NB4 (cell line): ENCODE measurements at regions not wholly inside any gene's neighbourhood (a gene's known extent, or its start where the extent isn't known, plus 50 kb on each side); places are given as distances from the start of the nearest gene placed in this dataset.

Experiments
- CTCF ChIP-seq: IDR thresholded peaks from one replicate; pipeline ENCODE4 v1.5.1; 2012; ENCODE audit warnings: low read depth, low read length
- MYC ChIP-seq: IDR thresholded peaks from 2 replicates; pipeline ENCODE4 v1.6.1; 2011; ENCODE audit warnings: low read depth, low read length
- POLR2A ChIP-seq: IDR thresholded peaks from 2 replicates; pipeline ENCODE4 v1.6.1; 2011; ENCODE audit warnings: mild to moderate bottlenecking; ENCODE audit not compliant: insufficient read length; ENCODE audit errors: extremely low read depth
- TF ChIP-seq, protein P1 (sequence below): IDR thresholded peaks from 2 replicates; pipeline ENCODE4 v1.6.1; 2011; ENCODE audit warnings: low read depth, low read length

GRCh38 chr16:51271156-51271701, 120.2 kb upstream of the SALL1 start:
- no peak for TF ChIP-seq CTCF
- TF ChIP-seq POLR2A = no peak
- TF ChIP-seq, protein P1, sequence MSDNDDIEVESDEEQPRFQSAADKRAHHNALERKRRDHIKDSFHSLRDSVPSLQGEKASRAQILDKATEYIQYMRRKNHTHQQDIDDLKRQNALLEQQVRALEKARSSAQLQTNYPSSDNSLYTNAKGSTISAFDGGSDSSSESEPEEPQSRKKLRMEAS = no peak
- TF ChIP-seq MYC = no peak
